ENCODE measurements at regions not wholly inside any gene's neighbourhood (a gene's known extent, or its start where the extent isn't known, plus 50 kb on each side); places are given as distances from the start of the nearest gene placed in this dataset.

- DNase-seq = no peak
- H3K36me3 Mint-ChIP-seq (ENCODE audit: unreplicated experiment) = no peaks in the 10 kb centered on the region
- no peaks in the 10 kb centered on the region for H3K9me3 Mint-ChIP-seq (ENCODE audit: unreplicated experiment)
- no peaks in the 10 kb centered on the region for H3K27me3 Mint-ChIP-seq (ENCODE audit: unreplicated experiment)
- no peak overlapping the region for H3K4me3 Mint-ChIP-seq (ENCODE audit: unreplicated experiment)
- no peaks in the 10 kb centered on the region for H3K4me1 Mint-ChIP-seq (ENCODE audit: low read depth, unreplicated experiment)
- no peak for TF ChIP-seq CTCF (IDR thresholded peaks at IDR 0.05; ENCODE audit: partially characterized antibody, unreplicated experiment)
- H3K27ac Mint-ChIP-seq (ENCODE audit: unreplicated experiment) = no peak overlapping the region
Observed at GRCh38 chr14:97113339-97113738, 316.2 kb downstream of the VRK1 start.

- Mint-ChIP-seq H3K4me3 (ENCODE audit: unreplicated experiment) (no peak overlapping the region), H3K27ac (ENCODE audit: unreplicated experiment) (no peak overlapping the region), H3K9me3 (ENCODE audit: unreplicated experiment) (no peaks in the 10 kb centered on the region), H3K4me1 (ENCODE audit: low read depth, unreplicated experiment) (no peaks in the 10 kb centered on the region), H3K27me3 (ENCODE audit: unreplicated experiment) (no peaks in the 10 kb centered on the region), H3K36me3 (ENCODE audit: unreplicated experiment) (no peaks in the 10 kb centered on the region)
- TF ChIP-seq CTCF (IDR thresholded peaks at IDR 0.05; ENCODE audit: partially characterized antibody, unreplicated experiment) = no peak
- DNase-seq = no peak
Observed at GRCh38 chr14:97116546-97116945, 319.4 kb downstream of the VRK1 start.

GRCh38 chr14:97117693-97118092, 320.5 kb downstream of the VRK1 start:
- TF ChIP-seq CTCF (IDR thresholded peaks at IDR 0.05; ENCODE audit: partially characterized antibody, unreplicated experiment) = no peak
- Mint-ChIP-seq H3K4me1 (ENCODE audit: low read depth, unreplicated experiment) (no peaks in the 10 kb centered on the region), H3K27me3 (ENCODE audit: unreplicated experiment) (no peaks in the 10 kb centered on the region), H3K27ac (ENCODE audit: unreplicated experiment) (no peak overlapping the region), H3K9me3 (ENCODE audit: unreplicated experiment) (no peaks in the 10 kb centered on the region), H3K36me3 (ENCODE audit: unreplicated experiment) (no peaks in the 10 kb centered on the region), H3K4me3 (ENCODE audit: unreplicated experiment) (no peak overlapping the region)
- DNase-seq = no peak

- Mint-ChIP-seq H3K36me3 (ENCODE audit: unreplicated experiment) (no peaks in the 10 kb centered on the region), H3K4me3 (ENCODE audit: unreplicated experiment) (no peak overlapping the region), H3K27ac (ENCODE audit: unreplicated experiment) (no peak overlapping the region), H3K9me3 (ENCODE audit: unreplicated experiment) (no peaks in the 10 kb centered on the region), H3K4me1 (ENCODE audit: low read depth, unreplicated experiment) (no peaks in the 10 kb centered on the region), H3K27me3 (ENCODE audit: unreplicated experiment) (no peaks in the 10 kb centered on the region)
- DNase-seq = no peak
- TF ChIP-seq CTCF (IDR thresholded peaks at IDR 0.05; ENCODE audit: partially characterized antibody, unreplicated experiment) = no peak
Observed at GRCh38 chr14:97120204-97120603, 323.0 kb downstream of the VRK1 start.

- no peaks in the 10 kb centered on the region for H3K9me3 Mint-ChIP-seq (ENCODE audit: unreplicated experiment)
- DNase-seq = no peak
- H3K4me1 Mint-ChIP-seq (ENCODE audit: low read depth, unreplicated experiment) = no peaks in the 10 kb centered on the region
- no peaks in the 10 kb centered on the region for H3K36me3 Mint-ChIP-seq (ENCODE audit: unreplicated experiment)
- no peak for TF ChIP-seq CTCF (IDR thresholded peaks at IDR 0.05; ENCODE audit: partially characterized antibody, unreplicated experiment)
- no peaks in the 10 kb centered on the region for H3K27me3 Mint-ChIP-seq (ENCODE audit: unreplicated experiment)
- H3K27ac Mint-ChIP-seq (ENCODE audit: unreplicated experiment) = no peak overlapping the region
- H3K4me3 Mint-ChIP-seq (ENCODE audit: unreplicated experiment) = no peak overlapping the region
Observed at GRCh38 chr14:97120611-97121031, 323.4 kb downstream of the VRK1 start.
